GM21825 (cell line): ENCODE measurements at regions not wholly inside any gene's neighbourhood (a gene's known extent, or its start where the extent isn't known, plus 50 kb on each side); places are given as distances from the start of the nearest gene placed in this dataset.

Experiments
- ATAC-seq: cut with Tn5 transposase; IDR thresholded peaks from one replicate; pipeline ENCODE4 v1.9.1; 2021; ENCODE audit warnings: mild to moderate bottlenecking, moderate library complexity; ENCODE audit not compliant: unreplicated experiment

GRCh38 chr12:42978708-42979107 lies 389.2 kb upstream of the PRICKLE1 start:
- no peak for ATAC-seq

GRCh38 chr12:42977451-42978230 lies 388.1 kb upstream of the PRICKLE1 start:
- ATAC-seq, result no peak

GRCh38 chr12:42976620-42977019 lies 387.1 kb upstream of the PRICKLE1 start:
- no peak for ATAC-seq

- ATAC-seq, result no peak
These were observed 386.6 kb upstream of the PRICKLE1 start for GRCh38 chr12:42976122-42976521.

- ATAC-seq, result no peak
These were observed 379.8 kb upstream of the PRICKLE1 start for GRCh38 chr12:42969355-42969754.

- no peak for ATAC-seq
These were observed 378.9 kb upstream of the PRICKLE1 start for GRCh38 chr12:42968426-42968825.

GRCh38 chr12:42967850-42968249 lies 378.3 kb upstream of the PRICKLE1 start:
- ATAC-seq, result no peak

- ATAC-seq, result no peak
These were observed 374.4 kb upstream of the PRICKLE1 start for GRCh38 chr12:42963988-42964387.

GRCh38 chr12:42962384-42962783 lies 372.8 kb upstream of the PRICKLE1 start:
- no peak for ATAC-seq

- ATAC-seq, result no peak
These were observed 371.8 kb upstream of the PRICKLE1 start for GRCh38 chr12:42961395-42961794.

- ATAC-seq, result no peak
These were observed 370.6 kb upstream of the PRICKLE1 start for GRCh38 chr12:42960087-42960527.

- ATAC-seq, result no peak
These were observed 368.7 kb upstream of the PRICKLE1 start for GRCh38 chr12:42958291-42958674.

- ATAC-seq, result no peak
These were observed 368.2 kb upstream of the PRICKLE1 start for GRCh38 chr12:42957561-42958290.

GRCh38 chr12:42957136-42957535 lies 367.6 kb upstream of the PRICKLE1 start:
- ATAC-seq, result no peak

GRCh38 chr12:42953021-42953420 lies 363.5 kb upstream of the PRICKLE1 start:
- ATAC-seq, result no peak

GRCh38 chr12:42946871-42947381 lies 357.4 kb upstream of the PRICKLE1 start:
- no peak for ATAC-seq

GRCh38 chr12:42945927-42946326 lies 356.4 kb upstream of the PRICKLE1 start:
- no peak for ATAC-seq

GRCh38 chr12:42944516-42944915 lies 355.0 kb upstream of the PRICKLE1 start:
- ATAC-seq, result no peak

GRCh38 chr12:42936991-42937390 lies 347.4 kb upstream of the PRICKLE1 start:
- no peak for ATAC-seq

GRCh38 chr12:42936260-42936659 lies 346.7 kb upstream of the PRICKLE1 start:
- ATAC-seq, result no peak

GRCh38 chr12:42935756-42936155 lies 346.2 kb upstream of the PRICKLE1 start:
- ATAC-seq, result no peak

- ATAC-seq, result no peak
These were observed 345.5 kb upstream of the PRICKLE1 start for GRCh38 chr12:42935090-42935489.
